ENCODE measurements at regions not wholly inside any gene's neighbourhood (a gene's known extent, or its start where the extent isn't known, plus 50 kb on each side); places are given as distances from the start of the nearest gene placed in this dataset.

- no peak overlapping the region for H3K4me3 ChIP-seq (replicated peaks; ENCODE audit: low read depth, low read length)
- TF ChIP-seq, protein P1, sequence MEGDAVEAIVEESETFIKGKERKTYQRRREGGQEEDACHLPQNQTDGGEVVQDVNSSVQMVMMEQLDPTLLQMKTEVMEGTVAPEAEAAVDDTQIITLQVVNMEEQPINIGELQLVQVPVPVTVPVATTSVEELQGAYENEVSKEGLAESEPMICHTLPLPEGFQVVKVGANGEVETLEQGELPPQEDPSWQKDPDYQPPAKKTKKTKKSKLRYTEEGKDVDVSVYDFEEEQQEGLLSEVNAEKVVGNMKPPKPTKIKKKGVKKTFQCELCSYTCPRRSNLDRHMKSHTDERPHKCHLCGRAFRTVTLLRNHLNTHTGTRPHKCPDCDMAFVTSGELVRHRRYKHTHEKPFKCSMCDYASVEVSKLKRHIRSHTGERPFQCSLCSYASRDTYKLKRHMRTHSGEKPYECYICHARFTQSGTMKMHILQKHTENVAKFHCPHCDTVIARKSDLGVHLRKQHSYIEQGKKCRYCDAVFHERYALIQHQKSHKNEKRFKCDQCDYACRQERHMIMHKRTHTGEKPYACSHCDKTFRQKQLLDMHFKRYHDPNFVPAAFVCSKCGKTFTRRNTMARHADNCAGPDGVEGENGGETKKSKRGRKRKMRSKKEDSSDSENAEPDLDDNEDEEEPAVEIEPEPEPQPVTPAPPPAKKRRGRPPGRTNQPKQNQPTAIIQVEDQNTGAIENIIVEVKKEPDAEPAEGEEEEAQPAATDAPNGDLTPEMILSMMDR (IDR thresholded peaks at IDR 0.05; ENCODE audit: low read length, missing control alignments): no peak
- no peak for DNase-seq (ENCODE audit: low read depth)
Observed at GRCh38 chr6:114989279-114989964, 646.6 kb upstream of the HS3ST5 start.

- TF ChIP-seq, protein P1 (IDR thresholded peaks at IDR 0.05; ENCODE audit: low read length, missing control alignments): no peak
- no peak for DNase-seq (ENCODE audit: low read depth)
- H3K4me3 ChIP-seq (replicated peaks; ENCODE audit: low read depth, low read length): no peak overlapping the region
Observed at GRCh38 chr6:114987281-114987680, 644.5 kb upstream of the HS3ST5 start.

GRCh38 chr6:114955363-114955762 lies 612.5 kb upstream of the HS3ST5 start:
- TF ChIP-seq, protein P1 (IDR thresholded peaks at IDR 0.05; ENCODE audit: low read length, missing control alignments): no peak
- no peak for DNase-seq (ENCODE audit: low read depth)
- no peak overlapping the region for H3K4me3 ChIP-seq (replicated peaks; ENCODE audit: low read depth, low read length)

GRCh38 chr6:114952229-114952628 lies 609.4 kb upstream of the HS3ST5 start:
- TF ChIP-seq, protein P1 (IDR thresholded peaks at IDR 0.05; ENCODE audit: low read length, missing control alignments): no peak
- DNase-seq (ENCODE audit: low read depth): no peak
- H3K4me3 ChIP-seq (replicated peaks; ENCODE audit: low read depth, low read length): no peak overlapping the region

GRCh38 chr6:114945392-114945791 lies 602.6 kb upstream of the HS3ST5 start:
- H3K4me3 ChIP-seq (replicated peaks; ENCODE audit: low read depth, low read length): no peak overlapping the region
- TF ChIP-seq, protein P1 (IDR thresholded peaks at IDR 0.05; ENCODE audit: low read length, missing control alignments): no peak
- no peak for DNase-seq (ENCODE audit: low read depth)

DNA sequence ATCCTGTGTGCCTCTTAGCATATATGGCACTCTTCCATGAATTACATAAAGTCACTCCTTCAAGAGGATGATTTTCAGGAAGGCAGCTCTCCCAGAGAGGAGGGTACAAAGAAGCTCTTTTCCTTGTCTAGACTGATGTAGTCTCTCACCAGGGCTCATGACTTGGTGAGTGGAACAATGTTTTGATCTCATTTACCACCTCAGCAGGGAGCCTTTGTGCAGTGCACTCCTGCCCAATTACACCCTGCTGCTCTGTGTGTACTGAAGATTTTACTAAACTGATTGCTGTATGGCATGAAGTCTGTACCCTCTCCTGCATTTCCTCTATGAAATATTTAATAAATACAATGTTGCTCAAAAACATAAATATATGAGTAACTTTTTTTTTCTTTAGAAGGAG lies 598.3 kb upstream of the HS3ST5 start:
- no peak overlapping the region for H3K4me3 ChIP-seq (replicated peaks; ENCODE audit: low read depth, low read length)
- DNase-seq (ENCODE audit: low read depth): no peak
- TF ChIP-seq, protein P1 (IDR thresholded peaks at IDR 0.05; ENCODE audit: low read length, missing control alignments): no peak

GRCh38 chr6:114940181-114940580 lies 597.4 kb upstream of the HS3ST5 start:
- H3K4me3 ChIP-seq (replicated peaks; ENCODE audit: low read depth, low read length): no peak overlapping the region
- DNase-seq (ENCODE audit: low read depth): no peak
- TF ChIP-seq, protein P1 (IDR thresholded peaks at IDR 0.05; ENCODE audit: low read length, missing control alignments): no peak
